ENCODE measurements at regions not wholly inside any gene's neighbourhood (a gene's known extent, or its start where the extent isn't known, plus 50 kb on each side); places are given as distances from the start of the nearest gene placed in this dataset.

DNA sequence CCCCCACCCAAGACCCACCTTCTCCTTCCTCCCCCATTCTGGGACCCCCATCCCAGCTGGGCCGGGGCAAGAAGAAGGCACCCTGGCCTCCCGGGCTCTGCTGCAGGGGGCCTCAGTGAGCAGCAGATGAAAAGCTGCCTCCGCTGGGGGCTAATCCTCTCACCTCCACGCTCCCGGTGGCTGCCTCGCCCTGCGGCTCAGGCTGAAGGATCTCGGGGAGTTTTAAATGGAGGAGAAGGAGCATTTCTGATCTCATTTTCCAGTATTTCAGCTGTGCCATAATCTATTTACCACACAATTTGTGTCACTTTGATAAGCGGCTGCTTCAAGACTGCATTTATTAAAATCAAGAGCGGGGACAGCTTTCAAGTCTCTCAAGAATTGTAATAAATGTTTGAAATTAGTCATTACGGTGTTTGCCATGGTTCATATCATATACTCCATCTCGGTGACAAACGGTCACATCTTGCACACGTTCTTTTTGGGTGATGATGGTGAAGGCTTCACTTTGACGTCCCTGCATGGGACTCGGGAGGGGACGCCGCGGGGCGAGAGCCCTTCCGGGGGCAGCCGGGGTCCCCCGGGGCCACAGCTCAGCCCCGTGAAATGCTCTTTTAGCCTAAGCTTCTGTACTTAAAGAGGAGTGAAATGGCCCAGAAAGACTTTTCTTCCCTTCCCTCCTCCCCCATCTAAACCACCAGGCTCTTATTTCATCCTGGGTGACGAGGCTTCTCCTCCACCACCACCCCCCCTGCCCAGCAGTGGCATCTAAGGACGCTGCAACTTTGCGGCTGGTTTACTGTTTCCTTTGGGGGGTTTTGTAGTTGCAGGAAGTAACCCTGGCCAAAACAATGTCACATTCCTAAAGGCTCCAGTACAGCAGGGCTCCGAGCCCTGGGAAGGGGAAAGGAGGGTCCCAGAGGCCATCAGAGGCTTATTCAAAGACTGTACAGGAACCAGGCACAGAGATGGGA is 313.1 kb upstream of the TNRC6C start:
- peak; percentile 16 to 17 for DNase-seq (ENCODE audit: low read depth in 2 of 2)

- DNase-seq (ENCODE audit: low read depth in 2 of 2): no peak
These were observed 312.5 kb upstream of the TNRC6C start for GRCh38 chr17:77646046-77646430.

- DNase-seq (ENCODE audit: low read depth in 2 of 2): no peak
These were observed 311.0 kb upstream of the TNRC6C start for GRCh38 chr17:77647531-77647930.

DNA sequence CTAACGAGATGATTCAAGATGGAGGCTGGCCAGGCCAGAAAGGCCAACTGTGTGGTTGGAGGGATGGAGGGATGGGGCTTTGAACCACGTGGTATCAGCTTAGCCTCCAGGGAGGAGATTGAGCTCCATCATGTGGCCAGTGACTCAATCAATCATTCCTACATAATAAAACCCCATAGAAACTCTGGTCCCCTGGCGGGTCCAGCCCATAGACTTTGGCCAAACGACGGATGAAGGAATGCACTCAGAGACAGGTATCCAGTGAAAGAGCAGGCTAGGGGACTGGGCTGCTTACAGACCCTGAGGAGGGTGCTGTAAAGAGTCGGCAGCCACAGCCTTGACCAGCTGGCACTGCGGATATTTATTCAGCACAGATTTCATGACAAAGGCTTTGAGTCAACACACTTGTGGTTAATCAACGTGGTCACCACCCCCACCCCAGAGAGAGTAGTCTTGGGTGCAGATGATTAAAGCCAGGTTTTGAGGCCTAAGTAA is 308.7 kb upstream of the TNRC6C start:
- DNase-seq (ENCODE audit: low read depth in 2 of 2): no peak

GRCh38 chr17:77651988-77652387 is 306.5 kb upstream of the TNRC6C start:
- DNase-seq (ENCODE audit: low read depth in 2 of 2): no peak

DNA sequence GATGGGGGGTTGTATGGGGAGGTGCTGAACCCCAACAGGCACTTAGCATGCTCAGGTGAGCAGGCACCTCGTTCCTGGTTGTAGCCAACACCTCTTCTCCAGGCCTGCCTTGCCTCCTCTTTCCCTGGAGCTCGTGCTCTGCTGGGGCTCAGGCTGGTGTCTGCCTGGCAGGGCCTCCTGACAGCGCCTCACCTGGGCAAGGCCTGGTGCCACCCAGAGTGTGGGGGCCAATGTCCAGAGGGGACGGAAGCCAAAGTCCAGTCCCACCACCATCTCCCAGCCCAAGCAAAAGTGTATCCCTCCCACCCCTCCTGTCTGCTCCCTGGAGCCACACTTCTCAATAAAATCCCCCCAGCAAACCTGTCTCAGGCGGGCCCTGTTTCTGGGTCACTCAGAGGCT is 304.2 kb upstream of the TNRC6C start:
- no peak for DNase-seq (ENCODE audit: low read depth in 2 of 2)

- DNase-seq (ENCODE audit: low read depth in 2 of 2): no peak
These were observed 303.7 kb upstream of the TNRC6C start for GRCh38 chr17:77654850-77655249.

DNA sequence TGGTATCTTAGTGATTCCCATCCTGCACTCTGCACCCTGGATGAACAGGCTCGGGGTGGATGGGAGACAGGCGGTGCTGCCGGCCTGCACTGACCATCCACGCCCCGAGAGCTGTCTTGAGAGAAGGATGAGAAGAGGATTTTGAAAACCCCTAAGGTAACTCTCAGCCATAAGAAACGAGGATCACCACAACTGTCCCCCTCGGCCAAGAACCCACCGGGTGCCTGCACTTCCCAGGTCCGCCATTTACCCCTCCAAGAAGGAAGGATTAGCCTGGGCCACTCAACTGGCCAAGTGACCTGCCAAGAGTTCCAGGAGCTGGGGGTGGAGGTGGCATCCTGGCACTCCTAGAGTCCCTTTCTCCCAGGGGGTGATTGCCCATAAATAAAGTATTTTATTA is 302.4 kb upstream of the TNRC6C start:
- DNase-seq (ENCODE audit: low read depth in 2 of 2): no peak

GRCh38 chr17:77657839-77658238 is 300.7 kb upstream of the TNRC6C start:
- no peak for DNase-seq (ENCODE audit: low read depth in 2 of 2)

GRCh38 chr17:77660524-77660923 is 298.0 kb upstream of the TNRC6C start:
- no peak for DNase-seq (ENCODE audit: low read depth in 2 of 2)

DNA sequence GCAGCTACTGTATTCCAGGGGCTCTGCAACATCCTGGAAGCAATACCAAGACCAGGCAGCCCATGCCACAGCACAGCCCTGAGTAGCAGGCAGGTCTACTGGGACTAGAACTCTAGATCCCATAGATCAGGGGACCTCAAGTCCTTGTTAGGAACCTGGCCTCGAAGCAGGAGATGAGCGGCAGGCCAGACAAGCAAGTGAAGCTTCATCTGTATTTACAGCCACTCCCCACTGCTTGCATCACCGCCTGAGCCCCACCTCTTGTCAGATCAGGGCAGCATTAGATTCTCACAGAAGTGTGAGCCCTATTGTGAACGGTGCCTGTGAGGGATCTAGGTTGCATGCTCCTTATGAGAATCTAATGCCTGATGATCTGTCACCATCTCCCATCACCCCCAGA is 295.7 kb upstream of the TNRC6C start:
- DNase-seq (ENCODE audit: low read depth in 2 of 2): no peak

GRCh38 chr17:77664097-77664729 is 294.3 kb upstream of the TNRC6C start:
- DNase-seq (ENCODE audit: low read depth in 2 of 2): no peak

GRCh38 chr17:77665833-77666232 is 292.7 kb upstream of the TNRC6C start:
- DNase-seq (ENCODE audit: low read depth in 2 of 2): no peak

- DNase-seq (ENCODE audit: low read depth in 2 of 2): no peak
These were observed 292.0 kb upstream of the TNRC6C start for GRCh38 chr17:77666462-77666861.

- peak in 1 of 2 donors; percentile 12 for DNase-seq (ENCODE audit: low read depth in 2 of 2)
These were observed 291.6 kb upstream of the TNRC6C start for GRCh38 chr17:77666881-77667395.

DNA sequence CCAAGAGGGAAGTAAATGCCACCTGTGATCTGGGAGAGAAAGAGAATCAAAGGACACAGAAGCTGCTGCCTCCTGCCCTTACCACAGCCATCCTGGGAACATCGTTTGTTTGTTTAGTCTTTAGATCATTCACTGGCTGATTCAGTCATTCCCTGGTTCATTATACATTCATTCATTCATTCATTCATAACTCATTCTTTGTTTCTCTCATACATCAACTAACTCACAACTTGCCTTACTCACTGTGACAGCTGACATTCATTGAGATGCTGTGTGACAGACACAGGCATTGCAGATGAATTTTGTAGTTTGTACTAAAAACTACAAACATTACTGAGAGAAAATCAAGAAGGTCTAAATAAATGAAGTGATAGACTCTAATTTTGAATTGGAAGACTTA is 291.0 kb upstream of the TNRC6C start:
- DNase-seq (ENCODE audit: low read depth in 2 of 2): no peak

GRCh38 chr17:77668518-77668917 is 290.0 kb upstream of the TNRC6C start:
- DNase-seq (ENCODE audit: low read depth in 2 of 2): no peak

- no peak for DNase-seq (ENCODE audit: low read depth in 2 of 2)
These were observed 288.3 kb upstream of the TNRC6C start for GRCh38 chr17:77670173-77670572.

GRCh38 chr17:77674358-77674757 is 284.1 kb upstream of the TNRC6C start:
- no peak for DNase-seq (ENCODE audit: low read depth in 2 of 2)

DNA sequence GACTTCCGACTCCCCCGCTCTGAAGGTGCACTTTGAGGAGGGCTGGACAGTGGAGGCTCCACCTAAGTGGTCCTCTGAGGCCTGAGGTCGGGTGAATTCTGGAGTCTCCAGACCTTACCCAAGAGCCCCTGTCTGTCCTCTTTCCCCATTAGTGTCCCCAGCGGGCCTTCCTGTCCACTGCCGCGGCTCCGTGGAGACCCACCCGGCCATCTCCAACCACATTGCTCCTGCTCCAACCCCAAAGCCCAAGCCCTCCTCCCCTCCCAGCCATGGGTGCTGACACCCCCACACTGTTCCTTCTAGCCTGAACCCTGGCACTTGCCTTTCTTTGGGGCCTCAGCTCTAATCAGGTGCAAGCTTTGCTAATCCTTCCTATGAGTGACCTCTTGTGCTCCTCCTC is 283.1 kb upstream of the TNRC6C start:
- no peak for DNase-seq (ENCODE audit: low read depth in 2 of 2)

GRCh38 chr17:77675816-77676215 is 282.7 kb upstream of the TNRC6C start:
- DNase-seq (ENCODE audit: low read depth in 2 of 2): no peak

DNA sequence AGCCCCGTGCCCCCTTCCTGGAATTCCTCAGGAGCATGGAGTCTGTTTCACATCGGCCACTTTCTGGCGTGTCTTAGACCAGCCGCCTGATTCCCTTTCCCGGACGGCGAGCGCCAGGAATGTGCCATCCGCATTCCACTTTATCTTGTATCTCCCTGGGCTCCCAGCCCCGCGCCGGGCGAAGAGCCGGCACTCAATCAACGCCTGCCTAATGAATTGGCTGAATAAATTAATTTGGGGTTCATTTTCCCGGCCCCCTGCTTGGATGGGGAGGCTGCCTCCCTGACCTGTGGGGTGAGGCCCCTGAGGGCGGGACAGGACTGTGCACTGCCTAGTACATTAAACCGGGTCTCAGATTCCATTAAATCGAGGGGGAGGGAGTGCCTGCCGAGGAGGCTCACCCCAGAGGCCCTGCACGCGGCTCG is 282.3 kb upstream of the TNRC6C start:
- DNase-seq (ENCODE audit: low read depth in 2 of 2): no peak

GRCh38 chr17:77677211-77677610 is 281.3 kb upstream of the TNRC6C start:
- no peak for DNase-seq (ENCODE audit: low read depth in 2 of 2)

Data from stimulated activated CD8-positive, alpha-beta memory T cell treated with anti-CD3 and anti-CD28 coated beads, Interleukin-15, amount 100 ng/mL, for 4 hours (primary cell).